H1 (cell line): ENCODE measurements at regions not wholly inside any gene's neighbourhood (a gene's known extent, or its start where the extent isn't known, plus 50 kb on each side); places are given as distances from the start of the nearest gene placed in this dataset.

Experiments
- CTCF ChIA-PET: fragments of 300-600 bp; sonication (Branson Sonifier 250); formaldehyde crosslinking; loops from one replicate; lab custom pipeline; 2021; ENCODE audit not compliant: partially characterized antibody; lab: Charles Lee
- POLR2A ChIA-PET: fragments of 300-600 bp; sonication (Branson Sonifier 250); formaldehyde crosslinking; loops from one replicate; lab custom pipeline; 2021; ENCODE audit warnings: inconsistent platforms; ENCODE audit not compliant: partially characterized antibody; lab: Charles Lee
- DNase-seq, 2 experiments: peaks; one replicate each; pipeline versions ENCODE4 v3.0.0 to v3.0.0-alpha.2; 2010 to 2022; ENCODE audit warnings: low spot score in 2 of 2, low read depth in 1 of 2, mixed read lengths in 1 of 2
- FAIRE-seq: peaks from 2 replicates; lab custom pipeline; 2011; peaks lifted over from hg19 to GRCh38; lab: Jason Lieb, UNC
- H2AFZ ChIP-seq: 2 replicates; pipeline ENCODE4 v1.8.1; 2012; ENCODE audit warnings: low read length, inconsistent platforms
- H2AK5ac ChIP-seq: 2 replicates; pipeline ENCODE4 v1.6.1; 2013; ENCODE audit warnings: low read depth, low read length
- H2BK120ac ChIP-seq: replicated peaks from 2 replicates; pipeline ENCODE3; 2013; ENCODE audit warnings: low read depth, low read length, inconsistent platforms
- H2BK12ac ChIP-seq: 2 replicates; pipeline ENCODE4 v1.6.1; 2013; ENCODE audit warnings: low read depth, low read length
- H2BK15ac ChIP-seq: 2 replicates; pipeline ENCODE4 v1.6.1; 2013; ENCODE audit warnings: low read length
- H2BK20ac ChIP-seq: 2 replicates; pipeline ENCODE4 v1.6.1; 2013; ENCODE audit warnings: low read length
- H2BK5ac ChIP-seq: 2 replicates; pipeline ENCODE4 v1.6.1; 2013; ENCODE audit warnings: low read depth, low read length
- H3K14ac ChIP-seq: 2 replicates; pipeline ENCODE4 v1.6.1; 2013; ENCODE audit warnings: inconsistent platforms; ENCODE audit not compliant: insufficient read length
- H3K18ac ChIP-seq: 2 replicates; pipeline ENCODE4 v1.6.1; 2013; ENCODE audit warnings: low read length; ENCODE audit errors: extremely low read depth
- H3K23ac ChIP-seq: 2 replicates; pipeline ENCODE4 v1.6.1; 2013; ENCODE audit warnings: inconsistent platforms; ENCODE audit not compliant: insufficient read length
- H3K23me2 ChIP-seq: 2 replicates; pipeline ENCODE4 v1.6.1; 2013; ENCODE audit warnings: low read depth, low read length
- H3K27ac ChIP-seq: 2 replicates; pipeline ENCODE4 v1.6.1; 2011; ENCODE audit warnings: low read depth, low read length, inconsistent platforms
- H3K27me3 ChIP-seq, 4 experiments: replicated peaks in 1 of 4; 1 replicate in 1 of 4; 2 replicates in 3 of 4; pipeline versions ENCODE4 v1.6.1 to v1.8.1; 2011 to 2013; ENCODE audit warnings: low read length in 3 of 4, mild to moderate bottlenecking in 3 of 4, inconsistent platforms in 2 of 4, mixed read lengths in 2 of 4, moderate library complexity in 1 of 4; ENCODE audit not compliant: control insufficient read depth in 3 of 4, insufficient read depth in 3 of 4; ENCODE audit errors: extremely low read depth in 1 of 4
- H3K36me3 ChIP-seq, 4 experiments: 2 replicates each; pipeline versions ENCODE4 v1.6.1 to v1.8.1; 2011 to 2013; ENCODE audit warnings: mild to moderate bottlenecking in 4 of 4, low read length in 3 of 4, moderate library complexity in 2 of 4, control low read depth in 1 of 4, inconsistent platforms in 1 of 4; ENCODE audit not compliant: insufficient read depth in 4 of 4, control insufficient read depth in 2 of 4
- H3K4ac ChIP-seq: replicated peaks from 2 replicates; pipeline ENCODE3; 2013; ENCODE audit warnings: low read length, low read depth, mixed read lengths, inconsistent platforms; ENCODE audit not compliant: insufficient read length
- H3K4me1 ChIP-seq, 4 experiments: replicated peaks in 1 of 4; 1 replicate in 1 of 4; 2 replicates in 3 of 4; pipeline versions ENCODE4 v1.6.1 to v1.8.1; 2011 to 2013; ENCODE audit warnings: low read length in 3 of 4, inconsistent platforms in 2 of 4, mixed read lengths in 1 of 4; ENCODE audit not compliant: insufficient read depth in 4 of 4, control insufficient read depth in 3 of 4
- H3K4me2 ChIP-seq, 2 experiments: 2 replicates each; pipeline versions ENCODE4 v1.6.1 to v1.8.1; 2011 to 2013; ENCODE audit warnings: low read depth in 2 of 2, low read length in 2 of 2, control low read depth in 1 of 2, inconsistent platforms in 1 of 2, mild to moderate bottlenecking in 1 of 2; ENCODE audit not compliant: insufficient read depth in 1 of 2
- H3K4me3 ChIP-seq, 4 experiments: fragments of 200-600, 300-600 bp in 1 of 4; sonication (generic), shearing (Covaris generic), sonication (Bioruptor Twin) in 1 of 4; 2 replicates each; pipeline versions ENCODE4 v1.5.1 to v1.8.1; 2011 to 2016; ENCODE audit warnings: low read length in 4 of 4, low read depth in 3 of 4, control low read depth in 2 of 4, inconsistent platforms in 2 of 4, mild to moderate bottlenecking in 2 of 4, mixed read lengths in 1 of 4, moderate library complexity in 1 of 4; ENCODE audit not compliant: insufficient read depth in 2 of 4; ENCODE audit errors: extremely low read depth in 1 of 4
- H3K56ac ChIP-seq: replicated peaks from 2 replicates; pipeline ENCODE3; 2013; ENCODE audit warnings: low read depth, mild to moderate bottlenecking, mixed read lengths, low read length, inconsistent platforms; ENCODE audit not compliant: insufficient read length
- H3K79me1 ChIP-seq: 2 replicates; pipeline ENCODE4 v1.6.1; 2013; ENCODE audit warnings: low read depth, low read length, control low read depth
- H3K79me2 ChIP-seq, 2 experiments: 2 replicates each; pipeline versions ENCODE4 v1.6.1 to v1.8.1; 2012 to 2013; ENCODE audit warnings: low read length in 2 of 2, mild to moderate bottlenecking in 2 of 2, inconsistent platforms in 1 of 2; ENCODE audit not compliant: insufficient read depth in 2 of 2, control insufficient read depth in 1 of 2
- H3K9ac ChIP-seq, 4 experiments: replicated peaks in 1 of 4; 1 replicate in 1 of 4; 2 replicates in 3 of 4; pipeline versions ENCODE4 v1.6.1 to v1.8.1; 2011 to 2013; ENCODE audit warnings: low read depth in 3 of 4, low read length in 3 of 4, control low read depth in 2 of 4, mild to moderate bottlenecking in 2 of 4, moderate library complexity in 2 of 4, inconsistent platforms in 1 of 4; ENCODE audit errors: extremely low read depth in 1 of 4
- H3K9me3 ChIP-seq, 2 experiments: 2 replicates each; pipeline versions ENCODE4 v1.6.1 to v1.8.1; 2012 to 2013; ENCODE audit warnings: mild to moderate bottlenecking in 2 of 2, moderate library complexity in 2 of 2, control low read depth in 1 of 2, inconsistent platforms in 1 of 2, low read depth in 1 of 2, low read length in 1 of 2, mixed read lengths in 1 of 2; ENCODE audit not compliant: insufficient read depth in 2 of 2
- H4K20me1 ChIP-seq, 2 experiments: replicated peaks in 1 of 2; 2 replicates each; pipeline versions ENCODE3 to v1.8.1; 2011 to 2013; ENCODE audit warnings: inconsistent platforms in 2 of 2, low read length in 2 of 2, mild to moderate bottlenecking in 1 of 2; ENCODE audit not compliant: insufficient read depth in 2 of 2, control insufficient read depth in 1 of 2
- H4K5ac ChIP-seq: 2 replicates; pipeline ENCODE4 v1.6.1; 2013; ENCODE audit warnings: low read length, low read depth, mixed read lengths, inconsistent platforms; ENCODE audit not compliant: insufficient read length
- H4K8ac ChIP-seq: 2 replicates; pipeline ENCODE4 v1.8.0; 2013; ENCODE audit warnings: mild to moderate bottlenecking, moderate library complexity, low read length, inconsistent platforms; ENCODE audit not compliant: insufficient read depth; ENCODE audit errors: extremely low read depth
- H4K91ac ChIP-seq: replicated peaks from 2 replicates; pipeline ENCODE3; 2013; ENCODE audit warnings: low read length, mixed read lengths, inconsistent platforms; ENCODE audit not compliant: insufficient read length
- BACH1 ChIP-seq: IDR thresholded peaks from 2 replicates; pipeline ENCODE4 v1.6.1; 2012; ENCODE audit warnings: low read length, improper control_type of control experiment
- EGR1 ChIP-seq: IDR thresholded peaks from 2 replicates; pipeline ENCODE4 v1.6.1; 2011; ENCODE audit warnings: low read depth, low read length, borderline replicate concordance
- HDAC6 ChIP-seq: IDR thresholded peaks from one replicate; pipeline ENCODE4 v1.7.1; 2012; ENCODE audit warnings: low read depth, mild to moderate bottlenecking, inconsistent platforms, low read length, moderate library complexity
- JUN ChIP-seq: IDR thresholded peaks from 2 replicates; pipeline ENCODE4 v1.6.1; 2011; ENCODE audit warnings: low read depth, mild to moderate bottlenecking, improper control_type of control experiment, low read length
- NRF1 ChIP-seq: IDR thresholded peaks from 2 replicates; pipeline ENCODE4 v1.6.1; 2011; ENCODE audit warnings: mild to moderate bottlenecking, low read depth, low read length, improper control_type of control experiment
- POLR2A ChIP-seq, 2 experiments: IDR thresholded peaks; 1 replicate in 1 of 2; 2 replicates in 1 of 2; pipeline ENCODE4 v1.6.1; 2011; ENCODE audit warnings: low read depth in 2 of 2, low read length in 2 of 2, mild to moderate bottlenecking in 2 of 2; ENCODE audit errors: control extremely low read depth in 1 of 2
- POLR2AphosphoS5 ChIP-seq: IDR thresholded peaks from 2 replicates; pipeline ENCODE4 v1.6.1; 2011; ENCODE audit warnings: low read depth, low read length
- RAD21 ChIP-seq, 2 experiments: IDR thresholded peaks in 1 of 2; conservative IDR thresholded peaks in 1 of 2; 2 replicates each; pipeline ENCODE4 v1.6.1; 2011; ENCODE audit warnings: low read depth in 2 of 2, low read length in 2 of 2, improper control_type of control experiment in 1 of 2, inconsistent platforms in 1 of 2, mild to moderate bottlenecking in 1 of 2, moderate library complexity in 1 of 2
- RNF2 ChIP-seq: fragments of 200-900, 300-1000 bp; sonication (generic); IDR thresholded peaks from 2 replicates; pipeline ENCODE4 v1.7.1; 2016; ENCODE audit warnings: borderline replicate concordance, low read depth, mild to moderate bottlenecking, antibody characterized with exemption, low read length; ENCODE audit not compliant: poor library complexity, severe bottlenecking; ENCODE audit errors: missing control alignments
- SP4 ChIP-seq: IDR thresholded peaks from 2 replicates; pipeline ENCODE4 v1.6.1; 2012; ENCODE audit warnings: low read length, inconsistent platforms
- TBP ChIP-seq: IDR thresholded peaks from 2 replicates; pipeline ENCODE4 v1.6.1; 2011; ENCODE audit warnings: low read depth, low read length, improper control_type of control experiment
- TEAD4 ChIP-seq: IDR thresholded peaks from 2 replicates; pipeline ENCODE4 v1.6.1; 2012; ENCODE audit warnings: low read depth, low read length, inconsistent platforms, mixed read lengths
- YY1 ChIP-seq: IDR thresholded peaks from 2 replicates; pipeline ENCODE4 v1.6.1; 2011; ENCODE audit warnings: low read depth, mild to moderate bottlenecking, low read length
- WGBS, 2 experiments: shearing (Covaris generic) in 1 of 2; methylation state at CpG; one replicate each; pipeline versions ENCODE4 v1.1.6 to v1.1.7; 2013 to 2015; ENCODE audit warnings: low lambda C conversion rate in 2 of 2, mixed read lengths in 2 of 2, inconsistent platforms in 1 of 2, low coverage in 1 of 2, missing lambda C conversion rate in 1 of 2; ENCODE audit not compliant: insufficient replicate concordance in 2 of 2, insufficient coverage in 1 of 2, insufficient read length in 1 of 2; ENCODE audit errors: extremely low coverage in 1 of 2, missing lambda C conversion rate in 1 of 2; 5-methylcytosine and 5-hydroxymethylcytosine counted together
- TF ChIP-seq, protein P1 (sequence below): IDR thresholded peaks from 2 replicates; pipeline ENCODE4 v1.6.1; 2012; ENCODE audit warnings: inconsistent platforms
- TF ChIP-seq, protein P2 (sequence below): IDR thresholded peaks from 2 replicates; pipeline ENCODE4 v1.6.1; 2012; ENCODE audit warnings: inconsistent platforms

DNA sequence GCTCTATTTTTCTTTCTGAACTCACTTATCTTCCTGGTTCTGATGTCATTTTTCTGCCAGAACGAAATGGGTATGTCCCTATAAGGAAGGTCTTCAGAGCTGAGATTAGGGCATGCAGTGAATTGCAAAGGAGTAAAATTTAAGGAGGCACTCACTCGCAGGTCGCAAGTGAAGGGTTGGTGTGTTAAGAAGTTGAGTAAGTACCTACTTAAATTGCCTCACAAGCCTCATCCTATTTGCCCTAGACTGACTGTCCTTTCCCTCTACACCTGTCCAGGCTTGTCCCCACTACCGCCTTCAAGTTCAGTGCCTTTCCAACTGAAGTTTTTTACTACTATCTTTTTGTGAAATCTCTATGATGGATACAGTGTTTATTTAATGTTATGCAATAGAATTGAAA lies 191.5 kb downstream of the AHR start:
- Histone ChIP-seq H3K9ac (no peak overlapping the region), H4K5ac (no peak overlapping the region), H3K4me3 (no peak overlapping the region), H3K9me3 (no peaks in the 10 kb centered on the region), H3K27ac (no peak overlapping the region), H2BK120ac (no peak overlapping the region), H3K14ac (no peak overlapping the region), H2AK5ac (no peak overlapping the region), H3K36me3 (no peaks in the 10 kb centered on the region), H3K18ac (no peak overlapping the region), H3K23ac (no peak overlapping the region), H3K79me1 (no peaks in the 10 kb centered on the region), H2BK20ac (no peak overlapping the region), H2BK12ac (no peak overlapping the region), H3K4me1 (0 out of 7 replicates have a peak, but pooled peaks cover 0 to 2% (median 0%) of the 10 kb centered on the region in 4 experiments), H2BK5ac (no peak overlapping the region), H3K27me3 (no peaks in the 10 kb centered on the region), H3K4ac (no peak overlapping the region), H2AFZ (no peak overlapping the region), H3K23me2 (no peaks in the 10 kb centered on the region), H3K4me2 (no peak overlapping the region), H3K79me2 (no peaks in the 10 kb centered on the region), H4K8ac (no peak overlapping the region), H3K56ac (no peak overlapping the region), H4K91ac (no peak overlapping the region), H2BK15ac (no peak overlapping the region), H4K20me1 (no peaks in the 10 kb centered on the region)
- DNase-seq (no peak), FAIRE-seq (no peak)
- POLR2A ChIA-PET, result interaction anchor here (1.3 kb wide), 1 partner anchor 191 kb away, joined by 4 read pairs; the partner anchor contains the start of gene AHR
- whole genome bisulfite sequencing, 2 experiments, result 91% methylated on average over 4 of the region's 4 CpGs; no CpG with 5 or more reads in 1 of the 2 experiments
- CTCF ChIA-PET, result interaction anchor here (1.0 to 1.4 kb wide), 2 partner anchors 9 to 512 kb away, joined by 4 to 5 read pairs; no protein-coding TSS in a partner anchor
- TF ChIP-seq YY1 (no peak), BACH1 (no peak), NRF1 (no peak), POLR2AphosphoS5 (no peak), RAD21 (IDR thresholded peaks at IDR 0.05 in 1 of 2, conservative IDR thresholded peaks at IDR 0.05 in 1 of 2; ENCODE audit: low read depth in 2 of 2, low read length in 2 of 2) (no peak), POLR2A (IDR thresholded peaks at IDR 0.05; ENCODE audit: control extremely low read depth in 1 of 2, low read depth in 2 of 2, low read length in 2 of 2) (no peak), SP4 (no peak), HDAC6 (no peak), JUN (no peak), TEAD4 (no peak), TBP (no peak), EGR1 (no peak), RNF2 (no peak)
- TF ChIP-seq, protein P1, sequence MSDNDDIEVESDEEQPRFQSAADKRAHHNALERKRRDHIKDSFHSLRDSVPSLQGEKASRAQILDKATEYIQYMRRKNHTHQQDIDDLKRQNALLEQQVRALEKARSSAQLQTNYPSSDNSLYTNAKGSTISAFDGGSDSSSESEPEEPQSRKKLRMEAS, result no peak
- TF ChIP-seq, protein P2, sequence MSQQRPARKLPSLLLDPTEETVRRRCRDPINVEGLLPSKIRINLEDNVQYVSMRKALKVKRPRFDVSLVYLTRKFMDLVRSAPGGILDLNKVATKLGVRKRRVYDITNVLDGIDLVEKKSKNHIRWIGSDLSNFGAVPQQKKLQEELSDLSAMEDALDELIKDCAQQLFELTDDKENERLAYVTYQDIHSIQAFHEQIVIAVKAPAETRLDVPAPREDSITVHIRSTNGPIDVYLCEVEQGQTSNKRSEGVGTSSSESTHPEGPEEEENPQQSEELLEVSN, result no peak
